WTC11 (cell line): ENCODE measurements at regions not wholly inside any gene's neighbourhood (a gene's known extent, or its start where the extent isn't known, plus 50 kb on each side); places are given as distances from the start of the nearest gene placed in this dataset.

Experiments used
- ATAC-seq: fragments of 200-7000 bp; cut with Tn5 transposase; 2 replicates; pipeline ENCODE4 v1.10.0; 2021; ENCODE audit warnings: mild to moderate bottlenecking, moderate library complexity
- CTCF ChIA-PET: fragments of 300-600 bp; sonication (Branson Sonifier 250); formaldehyde crosslinking; loops from one replicate; lab custom pipeline; 2021; ENCODE audit warnings: antibody characterized with exemption; lab: Charles Lee
- POLR2A ChIA-PET: fragments of 350-600 bp; sonication (Branson Sonifier 250); formaldehyde crosslinking; loops from one replicate; lab custom pipeline; 2021; ENCODE audit warnings: antibody characterized with exemption; lab: Charles Lee
- DNase-seq: peaks from one replicate; pipeline ENCODE4 v3.0.0; 2021; ENCODE audit warnings: low spot score
- H3K27ac Mint-ChIP-seq: 2 replicates; pipeline ENCODE4 v1.8.0; 2021; ENCODE audit warnings: mixed read lengths
- H3K27me3 Mint-ChIP-seq: 2 replicates; pipeline ENCODE4 v1.8.0; 2021; ENCODE audit warnings: low read depth, mild to moderate bottlenecking, moderate library complexity, mixed read lengths
- H3K36me3 Mint-ChIP-seq: 2 replicates; pipeline ENCODE4 v1.8.0; 2021; ENCODE audit warnings: mixed read lengths
- H3K4me1 Mint-ChIP-seq: 2 replicates; pipeline ENCODE4 v1.8.0; 2022; ENCODE audit warnings: mixed read lengths
- H3K4me3 Mint-ChIP-seq: 2 replicates; pipeline ENCODE4 v1.8.0; 2021; ENCODE audit warnings: mild to moderate bottlenecking, moderate library complexity, mixed read lengths
- H3K9me3 Mint-ChIP-seq: 2 replicates; pipeline ENCODE4 v1.8.0; 2021; ENCODE audit warnings: mixed read lengths
- CREB1 ChIP-seq: sonication (generic); formaldehyde crosslinking; IDR thresholded peaks from 2 replicates; pipeline ENCODE4 v1.8.0; 2023; ENCODE audit warnings: mild to moderate bottlenecking, missing genetic modification reagents
- E2F5 ChIP-seq: sonication (generic); formaldehyde crosslinking; IDR thresholded peaks from 2 replicates; pipeline ENCODE4 v1.8.1; 2022; ENCODE audit warnings: mild to moderate bottlenecking, moderate library complexity, missing genetic modification reagents
- EMX1 ChIP-seq: fragments of 250-450 bp; sonication (Bioruptor Pico); IDR thresholded peaks from 2 replicates; pipeline ENCODE4 v1.8.0; 2021; ENCODE audit warnings: mild to moderate bottlenecking
- ESRRA ChIP-seq: sonication (generic); formaldehyde crosslinking; IDR thresholded peaks from 2 replicates; pipeline ENCODE4 v1.8.1; 2022; ENCODE audit warnings: mild to moderate bottlenecking, missing genetic modification reagents, borderline replicate concordance
- FOXK1 ChIP-seq: sonication (generic); formaldehyde crosslinking; IDR thresholded peaks from 2 replicates; pipeline ENCODE4 v1.8.0; 2022; ENCODE audit warnings: mild to moderate bottlenecking, moderate library complexity, missing genetic modification reagents
- FOXP4 ChIP-seq: sonication (generic); formaldehyde crosslinking; IDR thresholded peaks from 2 replicates; pipeline ENCODE4 v1.8.0; 2022; ENCODE audit warnings: mild to moderate bottlenecking, missing genetic modification reagents
- GRHL2 ChIP-seq: fragments of 250-450 bp; sonication (Bioruptor Pico); IDR thresholded peaks from 2 replicates; pipeline ENCODE4 v1.8.0; 2022; ENCODE audit warnings: mild to moderate bottlenecking, moderate library complexity; ENCODE audit not compliant: insufficient replicate concordance, severe bottlenecking
- HMGXB4 ChIP-seq: sonication (generic); formaldehyde crosslinking; IDR thresholded peaks from 2 replicates; pipeline ENCODE4 v1.8.1; 2023; ENCODE audit warnings: mild to moderate bottlenecking, moderate library complexity, missing genetic modification reagents
- IRF1 ChIP-seq: sonication (generic); formaldehyde crosslinking; IDR thresholded peaks from 2 replicates; pipeline ENCODE4 v1.8.0; 2023; ENCODE audit warnings: missing genetic modification reagents
- MAX ChIP-seq: sonication (generic); formaldehyde crosslinking; IDR thresholded peaks from 2 replicates; pipeline ENCODE4 v1.8.0; 2022; ENCODE audit warnings: mild to moderate bottlenecking, missing genetic modification reagents
- MLX ChIP-seq: sonication (generic); formaldehyde crosslinking; IDR thresholded peaks from 2 replicates; pipeline ENCODE4 v1.8.1; 2023; ENCODE audit warnings: mild to moderate bottlenecking, missing genetic modification reagents, moderate library complexity
- NFYB ChIP-seq: sonication (generic); formaldehyde crosslinking; conservative IDR thresholded peaks from 2 replicates; pipeline ENCODE4 v1.8.0; 2022; ENCODE audit warnings: low read depth, missing genetic modification reagents
- NR2C2 ChIP-seq: sonication (generic); formaldehyde crosslinking; IDR thresholded peaks from 2 replicates; pipeline ENCODE4 v1.8.0; 2022; ENCODE audit warnings: mild to moderate bottlenecking, missing genetic modification reagents
- SMAD4 ChIP-seq: sonication (generic); formaldehyde crosslinking; IDR thresholded peaks from 2 replicates; pipeline ENCODE4 v1.8.0; 2022; ENCODE audit warnings: mild to moderate bottlenecking, missing genetic modification reagents
- SP1 ChIP-seq: sonication (generic); formaldehyde crosslinking; conservative IDR thresholded peaks from 2 replicates; pipeline ENCODE4 v1.8.1; 2022; ENCODE audit warnings: missing genetic modification reagents
- USF1 ChIP-seq: sonication (generic); formaldehyde crosslinking; IDR thresholded peaks from 2 replicates; pipeline ENCODE4 v1.8.0; 2022; ENCODE audit warnings: mild to moderate bottlenecking, missing genetic modification reagents
- USF2 ChIP-seq: sonication (generic); formaldehyde crosslinking; IDR thresholded peaks from 2 replicates; pipeline ENCODE4 v1.8.1; 2023; ENCODE audit warnings: mild to moderate bottlenecking, missing genetic modification reagents, moderate library complexity
- ZBTB21 ChIP-seq: sonication (generic); formaldehyde crosslinking; IDR thresholded peaks from 2 replicates; pipeline ENCODE4 v1.8.1; 2023; ENCODE audit warnings: mild to moderate bottlenecking, missing genetic modification reagents, borderline replicate concordance
- ZNF138 ChIP-seq: sonication (generic); formaldehyde crosslinking; conservative IDR thresholded peaks from 2 replicates; pipeline ENCODE4 v1.8.1; 2022; ENCODE audit warnings: mild to moderate bottlenecking, moderate library complexity, missing genetic modification reagents
- ZNF219 ChIP-seq: sonication (generic); formaldehyde crosslinking; IDR thresholded peaks from 2 replicates; pipeline ENCODE4 v1.8.0; 2023; ENCODE audit warnings: missing genetic modification reagents, mild to moderate bottlenecking, borderline replicate concordance
- ZNF512 ChIP-seq: sonication (generic); formaldehyde crosslinking; IDR thresholded peaks from 2 replicates; pipeline ENCODE4 v1.8.1; 2022; ENCODE audit warnings: missing genetic modification reagents, borderline replicate concordance

GRCh38 chr16:74020095-74020670 lies 276.4 kb upstream of the PSMD7 start:
- no peak overlapping the region for H3K4me3 Mint-ChIP-seq
- no peaks in the 10 kb centered on the region for H3K36me3 Mint-ChIP-seq
- peaks cover 9% of the 10 kb centered on the region for H3K9me3 Mint-ChIP-seq
- H3K4me1 Mint-ChIP-seq, result peaks cover 39% of the 10 kb centered on the region
- ChIA-PET POLR2A (interaction anchor here (0.5 kb wide), 1 partner anchor 340 kb away, joined by 3 read pairs; no protein-coding TSS in a partner anchor), CTCF (interaction anchor here (0.8 to 1.9 kb wide), 5 partner anchors 14 to 206 kb away, joined by 3 to 15 read pairs (median 5); no protein-coding TSS in a partner anchor)
- ATAC-seq (peak; percentile 28), DNase-seq (no peak)
- TF ChIP-seq NR2C2, result no peak
- no peak for TF ChIP-seq MAX (CRISPR knock-in tag)
- no peak for TF ChIP-seq GRHL2 (CRISPR knock-in tag)
- TF ChIP-seq SP1 (CRISPR knock-in tag), result no peak
- TF ChIP-seq E2F5, result no peak
- TF ChIP-seq USF1 (CRISPR knock-in tag), result no peak
- TF ChIP-seq FOXP4, result no peak
- TF ChIP-seq SMAD4 (CRISPR knock-in tag), result no peak
- no peak for TF ChIP-seq EMX1
- peaks cover 11% of the 10 kb centered on the region for H3K27me3 Mint-ChIP-seq
- H3K27ac Mint-ChIP-seq, result no peak overlapping the region

- Mint-ChIP-seq H3K36me3 (no peaks in the 10 kb centered on the region), H3K9me3 (peaks cover 15% of the 10 kb centered on the region), H3K4me1 (peaks cover 33% of the 10 kb centered on the region), H3K27me3 (peaks cover 11% of the 10 kb centered on the region), H3K4me3 (no peak overlapping the region), H3K27ac (no peak overlapping the region)
- TF ChIP-seq FOXK1 (no peak), ZNF512 (CRISPR knock-in tag) (no peak)
- ChIA-PET POLR2A (interaction anchor here (0.5 kb wide), 1 partner anchor 340 kb away, joined by 3 read pairs; no protein-coding TSS in a partner anchor), CTCF (interaction anchor here (0.8 to 1.9 kb wide), 5 partner anchors 15 to 207 kb away, joined by 3 to 15 read pairs (median 5); no protein-coding TSS in a partner anchor)
- peak; percentile 99 for ATAC-seq
- DNase-seq, result no peak
These were observed 277.0 kb upstream of the PSMD7 start for GRCh38 chr16:74019612-74020011.

- no peak for ATAC-seq
- CTCF ChIA-PET, result no interaction called here
- DNase-seq, result no peak
- Mint-ChIP-seq H3K4me1 (peaks cover 19% of the 10 kb centered on the region), H3K27me3 (peaks cover 7% of the 10 kb centered on the region; the same call in 1 of the 2 replicates), H3K36me3 (no peaks in the 10 kb centered on the region), H3K27ac (no peak overlapping the region), H3K9me3 (peaks cover 23% of the 10 kb centered on the region), H3K4me3 (no peak overlapping the region)
- POLR2A ChIA-PET, result no interaction called here
- TF ChIP-seq USF2 (CRISPR knock-in tag), result no peak
- no peak for TF ChIP-seq IRF1
- no peak for TF ChIP-seq USF1 (CRISPR knock-in tag)
- TF ChIP-seq MLX (CRISPR knock-in tag), result no peak
- TF ChIP-seq ZNF219 (CRISPR knock-in tag), result no peak
- TF ChIP-seq HMGXB4, result no peak
- TF ChIP-seq CREB1 (CRISPR knock-in tag), result no peak
- no peak for TF ChIP-seq NFYB
- TF ChIP-seq ZNF138 (CRISPR knock-in tag), result no peak
- TF ChIP-seq ZBTB21 (CRISPR knock-in tag), result no peak
- TF ChIP-seq ESRRA (CRISPR knock-in tag), result no peak
These were observed 280.7 kb upstream of the PSMD7 start for GRCh38 chr16:74015953-74016352.
